Gastrocnemius medialis (tissue), 4 donors: ENCODE measurements at regions not wholly inside any gene's neighbourhood (a gene's known extent, or its start where the extent isn't known, plus 50 kb on each side); places are given as distances from the start of the nearest gene placed in this dataset.

Source experiments
- POLR2A ChIP-seq, 2 donors: fragments of 450-650 bp; IDR thresholded peaks; one replicate each; pipeline ENCODE4 v1.6.1; 2017; ENCODE audit warnings: antibody characterized with exemption in 2 of 2, mild to moderate bottlenecking in 2 of 2, moderate library complexity in 2 of 2
- TF ChIP-seq, protein P1 (sequence below), 5 experiments: fragments of 450-650 bp in 3 of 5; fragments of 200-600 bp in 2 of 5; sonication (generic) in 2 of 5; IDR thresholded peaks in 4 of 5; conservative IDR thresholded peaks in 1 of 5; 1 replicate in 4 of 5; 2 replicates in 1 of 5; pipeline ENCODE4 v1.5.1; 2016 to 2019; ENCODE audit warnings: antibody characterized with exemption in 5 of 5, mild to moderate bottlenecking in 3 of 5, moderate library complexity in 3 of 5

DNA sequence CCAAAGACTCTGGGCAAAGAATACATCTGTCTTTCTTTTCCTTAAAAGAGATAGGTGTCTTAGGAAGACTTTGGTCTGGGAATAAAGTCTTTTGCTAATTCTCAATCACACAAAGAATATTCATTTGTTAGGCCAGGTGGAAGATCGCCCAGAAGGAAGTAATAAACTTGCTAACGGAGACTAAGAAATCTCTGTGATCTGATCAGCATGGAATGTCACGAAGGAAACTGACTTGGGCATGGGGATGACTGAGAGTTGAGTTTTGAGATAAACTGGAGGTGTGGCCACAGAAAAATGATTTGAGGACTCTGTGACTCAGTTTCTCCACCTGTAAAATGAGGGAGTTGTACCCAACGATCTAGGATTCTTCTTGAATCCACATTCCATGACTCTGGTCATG lies 161.1 kb upstream of the SVIL start:
- TF ChIP-seq, protein P1, sequence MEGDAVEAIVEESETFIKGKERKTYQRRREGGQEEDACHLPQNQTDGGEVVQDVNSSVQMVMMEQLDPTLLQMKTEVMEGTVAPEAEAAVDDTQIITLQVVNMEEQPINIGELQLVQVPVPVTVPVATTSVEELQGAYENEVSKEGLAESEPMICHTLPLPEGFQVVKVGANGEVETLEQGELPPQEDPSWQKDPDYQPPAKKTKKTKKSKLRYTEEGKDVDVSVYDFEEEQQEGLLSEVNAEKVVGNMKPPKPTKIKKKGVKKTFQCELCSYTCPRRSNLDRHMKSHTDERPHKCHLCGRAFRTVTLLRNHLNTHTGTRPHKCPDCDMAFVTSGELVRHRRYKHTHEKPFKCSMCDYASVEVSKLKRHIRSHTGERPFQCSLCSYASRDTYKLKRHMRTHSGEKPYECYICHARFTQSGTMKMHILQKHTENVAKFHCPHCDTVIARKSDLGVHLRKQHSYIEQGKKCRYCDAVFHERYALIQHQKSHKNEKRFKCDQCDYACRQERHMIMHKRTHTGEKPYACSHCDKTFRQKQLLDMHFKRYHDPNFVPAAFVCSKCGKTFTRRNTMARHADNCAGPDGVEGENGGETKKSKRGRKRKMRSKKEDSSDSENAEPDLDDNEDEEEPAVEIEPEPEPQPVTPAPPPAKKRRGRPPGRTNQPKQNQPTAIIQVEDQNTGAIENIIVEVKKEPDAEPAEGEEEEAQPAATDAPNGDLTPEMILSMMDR (IDR thresholded peaks at IDR 0.05 in 4 of 5, conservative IDR thresholded peaks at IDR 0.05 in 1 of 5): no peak
- no peak for TF ChIP-seq POLR2A (IDR thresholded peaks at IDR 0.05)
